GM12873 (cell line): ENCODE measurements at regions not wholly inside any gene's neighbourhood (a gene's known extent, or its start where the extent isn't known, plus 50 kb on each side); places are given as distances from the start of the nearest gene placed in this dataset.

Experiments
- TF ChIP-seq, protein P1 (sequence below): IDR thresholded peaks from 2 replicates; pipeline ENCODE4 v1.5.1; 2012; ENCODE audit warnings: low read depth, mild to moderate bottlenecking, moderate library complexity, low read length, control low read depth; ENCODE audit not compliant: insufficient read depth; ENCODE audit errors: missing control alignments

GRCh38 chr5:36787365-36788093 is 89.0 kb upstream of the NIPBL start:
- TF ChIP-seq, protein P1, sequence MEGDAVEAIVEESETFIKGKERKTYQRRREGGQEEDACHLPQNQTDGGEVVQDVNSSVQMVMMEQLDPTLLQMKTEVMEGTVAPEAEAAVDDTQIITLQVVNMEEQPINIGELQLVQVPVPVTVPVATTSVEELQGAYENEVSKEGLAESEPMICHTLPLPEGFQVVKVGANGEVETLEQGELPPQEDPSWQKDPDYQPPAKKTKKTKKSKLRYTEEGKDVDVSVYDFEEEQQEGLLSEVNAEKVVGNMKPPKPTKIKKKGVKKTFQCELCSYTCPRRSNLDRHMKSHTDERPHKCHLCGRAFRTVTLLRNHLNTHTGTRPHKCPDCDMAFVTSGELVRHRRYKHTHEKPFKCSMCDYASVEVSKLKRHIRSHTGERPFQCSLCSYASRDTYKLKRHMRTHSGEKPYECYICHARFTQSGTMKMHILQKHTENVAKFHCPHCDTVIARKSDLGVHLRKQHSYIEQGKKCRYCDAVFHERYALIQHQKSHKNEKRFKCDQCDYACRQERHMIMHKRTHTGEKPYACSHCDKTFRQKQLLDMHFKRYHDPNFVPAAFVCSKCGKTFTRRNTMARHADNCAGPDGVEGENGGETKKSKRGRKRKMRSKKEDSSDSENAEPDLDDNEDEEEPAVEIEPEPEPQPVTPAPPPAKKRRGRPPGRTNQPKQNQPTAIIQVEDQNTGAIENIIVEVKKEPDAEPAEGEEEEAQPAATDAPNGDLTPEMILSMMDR = no peak

DNA sequence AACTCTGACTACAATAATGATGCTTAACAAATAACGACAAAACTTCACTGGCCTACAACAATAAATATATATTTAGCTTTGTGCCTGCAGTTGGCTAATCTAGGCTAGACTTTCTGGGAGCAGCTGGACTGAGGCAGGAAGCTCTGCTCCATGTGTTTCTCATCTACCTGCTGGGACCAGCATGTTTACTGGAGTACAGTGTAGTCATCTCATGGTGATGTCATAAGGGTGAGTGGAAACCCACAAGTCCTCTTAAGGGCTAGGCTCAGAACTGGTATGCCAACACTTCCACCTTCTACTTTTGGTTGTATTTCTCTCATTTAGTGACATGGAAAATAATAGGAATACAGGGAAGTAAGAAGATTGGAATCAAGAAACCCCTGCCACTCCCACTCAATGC is 85.7 kb upstream of the NIPBL start:
- TF ChIP-seq, protein P1 = no peak

DNA sequence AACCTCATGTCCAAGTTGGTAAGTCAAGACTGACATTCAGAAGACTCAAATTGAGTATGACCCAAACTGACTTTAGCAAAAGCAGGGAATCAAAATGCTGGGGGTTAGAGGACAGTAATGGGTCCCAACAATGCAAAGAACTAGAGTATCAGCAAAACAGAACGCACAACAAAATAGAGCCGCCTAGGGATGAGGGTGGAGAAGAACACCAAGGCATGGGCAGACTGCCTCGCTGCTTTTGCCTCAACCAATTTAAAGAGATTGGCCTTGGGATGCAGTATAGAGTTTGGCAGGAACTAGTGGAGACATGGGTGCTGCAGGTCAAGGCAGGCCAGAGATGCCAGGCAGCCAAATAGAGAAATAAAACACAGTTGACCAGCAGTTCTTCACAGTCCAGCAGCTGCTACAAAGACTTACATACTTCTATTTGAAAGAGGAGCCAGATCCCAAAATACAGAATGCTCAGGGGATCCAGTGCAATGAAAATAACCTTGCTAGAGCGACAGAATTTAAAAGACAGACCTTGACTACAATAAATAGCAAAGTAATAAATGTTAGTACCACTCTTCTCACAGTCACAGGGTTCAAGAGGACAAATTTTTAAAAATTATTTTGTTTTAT is 83.9 kb upstream of the NIPBL start:
- TF ChIP-seq, protein P1 = no peak

GRCh38 chr5:36795366-36795765 is 81.2 kb upstream of the NIPBL start:
- TF ChIP-seq, protein P1 = no peak

DNA sequence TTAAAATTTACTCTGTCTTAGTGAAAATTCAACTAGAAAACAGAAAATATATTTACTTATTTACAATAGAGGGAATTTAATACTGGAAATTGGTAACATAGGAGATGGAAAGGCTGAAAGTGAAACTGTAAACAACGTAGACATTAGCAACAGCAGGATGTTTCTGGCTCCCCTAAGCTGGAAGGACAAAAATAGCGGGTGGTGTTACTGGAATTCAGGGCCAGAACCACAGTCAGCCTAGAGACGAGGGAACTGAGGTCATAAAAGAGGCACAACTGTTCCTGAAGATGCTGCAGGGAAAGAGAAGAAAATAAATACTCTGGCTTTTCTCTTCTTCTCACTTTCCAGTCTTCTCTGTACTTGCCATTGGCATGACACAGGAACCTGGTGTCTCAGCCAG is 80.4 kb upstream of the NIPBL start:
- TF ChIP-seq, protein P1 = no peak

DNA sequence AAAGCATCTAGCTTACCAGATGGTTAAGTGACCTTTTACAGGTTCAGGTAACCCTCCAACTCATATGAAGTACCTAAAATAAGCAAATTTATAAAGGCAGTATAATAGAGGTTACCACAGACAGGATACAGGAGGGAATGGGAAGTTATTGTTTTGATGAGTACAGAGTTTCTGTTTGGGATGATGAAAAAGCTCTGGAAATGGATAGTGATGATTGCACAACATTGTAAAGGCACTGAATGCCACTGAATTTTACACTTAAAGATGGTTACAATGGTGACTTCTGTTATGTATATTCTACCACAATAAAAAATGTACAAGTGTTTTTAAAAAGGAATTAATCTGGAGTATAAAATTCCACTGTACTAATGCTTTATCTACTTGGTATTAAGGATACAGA is 75.0 kb upstream of the NIPBL start:
- TF ChIP-seq, protein P1 = no peak

DNA sequence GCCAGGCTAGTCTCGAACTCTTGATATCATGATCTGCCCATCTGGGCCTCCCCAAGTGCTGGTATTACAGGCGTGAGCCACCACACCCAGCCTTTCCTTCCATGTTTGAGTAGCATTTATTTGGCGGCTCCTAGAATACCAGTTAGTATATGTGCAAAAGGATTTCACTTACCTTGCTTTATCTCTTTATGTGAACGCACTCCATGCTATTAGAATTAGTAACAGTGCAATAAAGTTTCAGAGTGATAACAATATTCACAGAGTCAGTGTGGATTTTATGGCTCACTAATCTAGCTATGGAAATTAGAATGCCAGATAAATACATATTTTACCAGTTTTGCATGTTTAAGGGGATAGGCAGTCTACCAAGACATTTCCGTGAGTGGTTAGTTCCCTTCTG is 74.4 kb upstream of the NIPBL start:
- TF ChIP-seq, protein P1 = no peak
